HG03135 (cell line): ENCODE measurements at regions not wholly inside any gene's neighbourhood (a gene's known extent, or its start where the extent isn't known, plus 50 kb on each side); places are given as distances from the start of the nearest gene placed in this dataset.
"Not testable (repeated sequence)": the region's sequence is repeated elsewhere in the genome, so short reads cannot be mapped to it uniquely, and the experiment has no call there.

Source experiments
- ATAC-seq: cut with Tn5 transposase; IDR thresholded peaks from one replicate; pipeline ENCODE4 v1.9.1; 2021; ENCODE audit warnings: mild to moderate bottlenecking, moderate library complexity; ENCODE audit not compliant: unreplicated experiment

DNA sequence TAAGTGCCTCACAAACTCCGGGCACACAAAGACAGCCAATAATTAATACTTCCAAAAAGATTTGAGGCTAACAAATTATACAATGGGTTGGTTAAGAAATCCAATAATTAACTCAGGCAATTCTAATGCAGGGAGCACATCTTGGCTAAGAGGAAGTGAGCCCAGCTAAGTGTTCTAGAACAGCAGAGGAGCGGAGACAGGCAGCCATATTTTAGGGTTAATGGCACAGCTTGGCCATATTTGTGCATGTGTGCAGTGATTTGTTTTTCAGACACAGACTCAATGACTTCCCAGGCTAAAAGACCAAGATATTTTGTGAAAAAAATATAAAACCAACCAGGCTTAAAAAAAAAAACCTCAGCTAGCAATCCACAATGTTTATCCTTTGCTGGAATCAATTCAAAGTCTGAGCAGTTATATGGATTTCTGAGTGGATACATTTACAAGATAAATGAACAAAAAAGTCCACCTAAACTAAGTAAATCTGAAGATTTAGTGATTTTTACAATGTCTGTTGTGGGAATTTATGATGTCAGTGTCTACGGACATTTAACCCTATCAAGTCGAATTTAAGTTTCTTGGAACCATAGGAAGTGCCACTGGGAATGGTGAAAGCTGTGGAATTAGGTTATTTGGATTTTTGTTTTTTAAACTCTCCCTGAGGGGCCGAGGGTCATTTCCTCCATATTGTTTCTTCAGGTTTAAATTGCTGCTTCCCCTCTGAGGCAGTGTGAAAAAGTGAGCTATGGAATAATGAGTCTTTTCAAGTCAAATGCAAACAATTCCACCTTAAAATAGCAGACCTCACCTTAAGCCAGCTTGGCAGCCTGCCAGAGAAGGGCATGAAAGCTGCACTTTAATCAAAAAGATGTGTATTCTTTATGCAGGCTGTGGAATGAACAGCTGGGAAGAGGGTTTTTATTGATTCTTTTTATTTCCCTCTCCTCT, 413.7 kb upstream of the TBL1XR1 start:
- no peak for ATAC-seq

DNA sequence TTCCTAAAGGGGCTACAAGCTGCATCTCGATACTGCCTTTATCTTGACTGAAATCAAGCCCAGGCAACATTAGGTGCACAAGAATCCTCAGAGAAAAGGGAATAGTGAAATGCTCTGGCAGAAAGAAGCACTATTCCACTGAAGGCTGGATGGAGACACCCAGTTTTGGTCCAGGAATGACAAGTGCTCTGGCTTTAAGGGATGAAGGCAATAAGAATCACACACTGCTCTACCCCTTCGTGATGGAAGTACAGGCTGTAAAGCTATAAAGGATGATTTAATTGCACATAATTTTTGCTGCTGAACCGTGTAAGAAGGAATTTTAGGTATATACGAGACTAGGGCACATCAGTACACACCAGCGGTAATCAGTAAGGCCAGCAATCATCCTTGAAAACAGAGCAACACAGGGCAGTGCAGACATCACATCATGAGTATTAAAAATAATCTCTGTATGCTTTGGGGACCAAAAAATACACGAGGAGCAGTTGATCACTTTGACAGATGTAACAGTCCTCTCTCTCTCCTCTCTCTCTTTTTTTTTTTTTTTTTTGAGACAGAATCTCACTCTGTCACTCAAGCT, 414.6 kb upstream of the TBL1XR1 start:
- ATAC-seq: no peak

DNA sequence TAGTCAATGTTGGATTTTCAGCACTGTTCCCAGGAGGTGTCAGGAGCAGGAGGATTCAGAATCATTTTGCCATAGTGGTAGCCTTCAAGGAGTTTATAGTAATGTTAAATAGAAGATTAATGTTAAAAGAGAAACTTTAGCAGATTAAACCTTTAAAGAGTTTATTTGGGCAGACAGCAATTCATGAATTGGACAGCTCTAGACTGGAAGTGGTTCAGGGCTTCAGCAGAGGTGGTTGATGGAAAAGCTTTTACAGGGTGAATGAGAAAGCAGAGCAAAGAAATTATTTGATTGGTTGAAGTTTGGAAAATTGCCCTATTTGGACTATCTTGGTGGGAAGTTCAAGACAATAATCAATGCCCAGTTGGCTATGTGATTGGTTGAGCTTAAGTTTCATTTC, 416.6 kb upstream of the TBL1XR1 start:
- ATAC-seq: no peak

DNA sequence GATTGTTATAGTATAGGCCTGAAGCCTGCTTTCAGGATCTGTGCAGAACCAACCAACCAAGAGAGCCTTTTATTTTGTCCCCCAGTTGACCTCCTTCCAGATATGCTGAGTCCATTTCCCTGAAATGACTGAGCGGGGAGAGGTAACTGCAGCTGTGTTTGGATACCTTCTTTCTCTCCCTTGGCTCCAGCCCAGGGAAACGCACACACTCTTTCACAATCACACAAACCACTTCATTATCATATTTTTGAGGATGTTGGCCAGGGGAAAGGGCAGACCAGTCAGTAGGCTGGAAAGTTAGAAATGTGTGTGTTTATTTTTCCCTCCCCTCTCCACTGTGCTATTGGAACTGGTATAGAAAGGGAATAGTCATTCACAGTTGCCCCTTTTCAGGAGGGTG, 417.7 kb upstream of the TBL1XR1 start:
- no peak for ATAC-seq

DNA sequence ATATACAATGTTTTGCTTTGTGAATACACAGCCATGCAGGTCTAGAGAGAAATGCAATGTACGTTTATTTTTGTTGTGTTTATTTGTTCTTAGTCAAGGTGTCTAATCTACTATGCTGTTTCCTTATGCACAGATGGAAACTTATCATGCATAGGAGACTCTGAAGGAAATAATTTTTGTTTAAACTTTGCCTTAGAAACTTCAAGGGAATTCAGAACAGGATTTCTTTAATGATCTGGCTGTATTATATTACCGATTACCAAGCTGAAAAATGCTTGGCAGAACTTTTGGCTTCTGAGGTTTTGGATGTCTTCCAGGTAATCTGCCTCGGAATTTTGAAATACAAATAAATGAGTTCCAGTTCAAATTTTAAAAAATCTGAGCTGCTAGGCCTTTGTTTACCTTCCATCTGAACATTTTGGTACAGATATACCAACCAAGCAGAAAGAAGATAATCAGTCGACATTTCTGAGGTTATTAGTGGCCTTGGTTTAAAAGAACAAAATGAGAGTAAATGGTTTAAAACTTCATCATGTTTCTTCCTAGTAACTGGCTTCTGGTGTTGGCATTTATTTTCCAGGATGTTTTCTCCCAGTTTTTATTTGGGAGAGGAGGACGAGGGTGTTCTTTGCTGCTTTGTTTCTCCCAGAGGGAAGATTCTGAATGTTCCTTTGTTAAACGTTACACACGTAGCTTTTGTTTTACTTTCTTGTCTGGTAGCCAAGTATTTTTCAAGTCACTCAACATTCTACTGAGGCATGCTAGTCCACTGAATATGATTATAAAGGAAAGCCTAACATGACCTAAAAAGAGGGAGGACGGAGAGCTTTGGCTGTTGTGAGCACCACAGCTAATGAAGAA, 421.8 kb upstream of the TBL1XR1 start:
- no peak for ATAC-seq

DNA sequence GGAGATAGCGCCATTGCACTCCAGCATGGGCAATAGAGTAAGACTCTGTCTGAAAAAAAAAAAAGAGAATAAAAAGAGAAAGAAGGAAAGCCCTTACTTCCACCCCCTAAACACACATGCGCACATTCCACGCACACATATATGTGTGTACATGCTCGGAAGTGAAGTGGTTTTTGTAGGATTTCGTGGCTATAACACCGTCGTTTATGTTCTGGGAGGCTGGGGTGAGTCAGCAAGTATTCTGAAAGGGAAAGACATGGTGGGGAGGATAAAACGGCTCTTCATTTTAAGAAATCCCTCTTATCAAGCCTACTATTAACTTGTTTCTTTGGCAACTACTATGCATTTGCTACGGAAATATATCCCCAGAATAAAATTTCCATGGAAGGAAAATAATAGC, 422.8 kb upstream of the TBL1XR1 start:
- no peak for ATAC-seq

DNA sequence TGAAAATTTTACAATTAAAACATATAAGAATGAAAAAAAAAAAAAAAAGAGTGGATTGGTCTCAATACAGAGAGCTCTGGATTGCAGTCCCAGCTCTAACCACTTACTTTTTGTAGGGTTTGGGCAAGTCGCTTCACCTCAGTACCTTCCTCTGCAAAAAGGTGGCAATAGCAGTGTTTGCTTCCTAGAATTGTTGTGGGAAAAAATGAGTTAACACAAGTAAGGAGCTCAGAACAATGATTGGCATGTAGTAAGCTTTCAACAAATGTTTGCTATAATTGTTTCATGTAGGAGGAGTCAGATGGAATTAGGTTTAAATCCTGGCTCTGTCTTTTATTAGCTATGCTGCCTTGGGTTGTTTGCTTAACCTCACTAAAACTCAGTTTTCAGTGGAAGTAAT, 425.2 kb upstream of the TBL1XR1 start:
- no peak for ATAC-seq

DNA sequence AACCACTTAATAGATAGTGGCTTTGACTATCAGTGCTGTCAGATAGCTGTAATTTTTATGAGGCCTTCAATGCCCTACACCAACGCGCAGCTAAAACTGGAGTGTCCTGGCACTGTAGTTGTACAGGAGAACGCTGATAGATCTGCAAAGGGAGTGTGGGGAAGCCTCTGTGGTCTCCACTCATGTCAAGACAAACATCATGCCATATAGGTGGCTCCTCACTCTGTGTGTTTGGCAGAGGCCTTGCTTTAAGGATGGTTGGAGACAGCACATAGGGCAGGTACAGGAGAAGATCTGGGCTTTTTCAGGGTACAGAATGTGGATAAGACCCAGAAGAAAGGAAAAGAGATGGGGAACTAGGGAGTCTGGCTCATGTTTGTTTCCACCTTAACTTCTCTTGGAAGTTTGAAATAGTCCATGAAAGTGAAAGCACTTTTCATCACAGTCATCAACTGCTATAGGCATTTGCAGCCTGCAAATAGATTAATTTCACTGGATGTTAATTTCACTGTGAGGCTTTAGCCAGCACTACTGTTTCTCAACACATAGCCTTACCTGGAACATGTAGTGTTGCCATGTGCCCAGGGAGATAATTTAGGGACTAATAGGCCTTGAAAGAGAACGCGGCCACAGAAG, 425.8 kb upstream of the TBL1XR1 start:
- ATAC-seq: no peak

DNA sequence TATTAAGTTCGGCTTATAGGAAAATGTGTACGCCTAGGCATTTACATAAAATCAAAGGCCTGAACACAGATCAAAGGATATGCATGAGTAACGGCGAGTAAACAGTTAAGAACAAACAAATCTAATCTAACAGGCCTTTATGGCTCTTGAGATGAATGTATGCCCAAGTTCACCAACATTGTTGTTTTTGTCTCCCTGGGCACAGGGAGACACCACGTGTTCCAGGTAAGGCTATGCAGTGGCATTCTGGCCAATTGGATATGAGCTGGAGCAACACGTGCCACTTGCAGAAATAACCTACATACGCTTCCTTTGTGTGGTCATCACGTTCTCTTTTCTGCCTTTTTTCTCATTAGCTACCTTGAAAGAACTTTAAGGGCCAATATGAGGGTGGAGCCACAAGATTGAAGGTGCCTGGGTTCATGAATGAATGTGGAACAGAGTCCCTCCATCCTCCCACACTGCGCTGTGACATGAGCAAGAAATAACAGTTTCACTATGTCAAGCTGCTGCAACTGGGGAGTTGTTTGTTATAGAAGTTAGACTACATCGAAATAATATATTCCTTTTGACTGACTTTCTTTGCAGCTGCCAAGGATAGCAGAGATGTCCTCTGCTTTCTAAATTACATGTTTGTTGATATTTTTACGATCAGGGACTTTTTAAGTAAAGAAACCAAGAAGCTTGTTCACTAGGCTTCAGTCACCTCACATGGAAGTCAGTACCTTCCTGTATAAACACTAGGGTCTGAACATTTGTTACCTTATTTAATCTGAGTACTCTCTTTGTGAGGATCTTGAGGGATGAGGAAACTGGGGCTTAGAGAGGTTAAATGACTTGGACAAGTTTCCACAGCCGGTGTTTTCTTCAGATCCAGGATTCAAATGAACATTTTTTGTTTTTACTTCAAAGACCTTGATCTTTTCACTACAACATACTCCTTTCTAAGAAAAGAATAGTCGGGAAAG, 427.5 kb upstream of the TBL1XR1 start:
- ATAC-seq: no peak

DNA sequence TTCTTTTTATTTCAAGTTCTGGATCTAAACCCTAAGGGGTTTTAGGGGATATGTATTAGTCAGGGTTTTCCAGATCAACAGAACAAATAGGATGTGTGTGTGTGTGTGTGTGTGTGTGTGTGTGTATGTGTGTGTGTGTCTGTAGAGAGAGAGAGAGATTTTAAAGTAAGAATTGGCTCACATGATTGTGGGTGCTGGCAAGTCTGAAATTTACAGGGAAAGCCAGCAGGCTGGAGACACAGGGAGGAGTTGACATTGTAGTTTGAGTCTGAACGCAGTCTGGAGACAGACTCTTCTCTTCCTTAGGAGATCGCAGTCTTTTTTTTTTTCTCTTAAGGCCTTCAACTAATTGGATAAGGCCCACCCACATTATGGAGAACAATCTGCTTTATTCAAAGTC, 428.8 kb upstream of the TBL1XR1 start:
- no peak for ATAC-seq

DNA sequence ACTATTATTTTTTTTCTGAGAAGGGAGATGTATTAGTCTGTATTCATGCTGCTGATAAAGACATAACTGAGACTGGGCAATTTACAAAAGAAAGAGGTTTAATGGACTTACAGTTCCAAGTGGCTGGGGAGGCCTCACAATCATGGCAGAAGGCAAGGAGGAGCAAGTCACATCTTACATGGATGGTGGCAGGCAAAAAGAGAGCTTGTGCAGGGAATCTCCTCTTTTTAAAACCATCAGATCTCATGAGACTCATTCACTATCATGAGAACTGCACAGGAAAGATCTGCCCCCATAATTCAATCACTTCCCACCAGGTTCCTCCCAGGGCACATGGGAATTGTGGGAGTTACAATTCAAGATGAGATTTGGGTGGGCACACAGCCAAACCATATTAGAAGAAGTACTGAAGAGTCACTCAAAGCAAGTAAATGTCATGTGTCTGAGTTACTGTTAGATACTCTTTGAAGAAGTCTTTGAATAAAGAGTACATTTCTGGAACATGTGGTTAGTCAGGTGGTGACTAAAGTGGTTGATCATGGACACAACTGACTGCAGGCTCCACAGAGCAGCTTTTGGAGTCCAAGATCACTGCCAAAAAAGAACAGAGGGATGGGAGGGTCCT, 430.9 kb upstream of the TBL1XR1 start:
- not testable (repeated sequence) for ATAC-seq

DNA sequence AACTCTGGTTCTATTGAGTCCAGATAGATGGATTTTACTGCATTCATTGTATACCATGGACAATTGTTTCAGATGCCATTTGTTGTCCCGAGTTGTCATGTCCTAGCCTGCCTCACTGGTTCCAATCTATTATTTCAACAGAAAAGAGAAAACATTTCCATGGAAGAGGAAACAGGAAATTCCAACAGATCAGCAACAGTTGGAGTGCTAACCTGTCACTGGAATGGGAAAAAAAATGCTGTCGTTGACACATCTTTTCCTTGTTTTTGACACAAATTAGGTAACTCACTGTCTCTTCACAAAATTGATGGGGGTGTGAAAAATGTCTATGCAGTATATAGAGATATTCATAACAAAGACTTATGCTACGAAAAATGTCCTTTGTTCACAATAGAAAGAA, 432.0 kb upstream of the TBL1XR1 start:
- no peak for ATAC-seq

DNA sequence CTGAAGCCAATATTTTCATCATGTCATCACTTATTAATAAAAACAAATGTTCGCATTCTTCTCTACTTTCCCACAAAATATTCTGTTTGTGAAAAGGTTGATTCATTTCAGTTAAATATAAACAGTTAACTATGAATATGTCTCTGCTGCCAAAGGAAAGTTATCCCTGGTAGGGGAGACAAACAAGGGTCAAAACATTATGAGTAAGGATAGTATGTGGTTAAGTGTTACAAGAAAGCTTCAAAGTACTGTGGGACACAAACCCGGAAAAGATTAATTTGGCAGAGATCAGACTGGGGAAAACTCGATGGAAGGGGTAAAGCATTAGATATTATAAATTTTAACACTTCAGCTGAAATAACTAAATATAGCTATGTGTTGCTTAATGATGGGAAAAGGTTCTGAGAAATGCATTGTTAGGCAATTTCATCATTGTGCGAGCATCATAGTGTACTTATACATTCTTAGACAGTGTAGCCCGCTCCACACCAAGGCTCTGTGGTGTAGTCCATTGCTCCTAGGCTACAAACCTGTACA, 436.5 kb upstream of the TBL1XR1 start:
- no peak for ATAC-seq

DNA sequence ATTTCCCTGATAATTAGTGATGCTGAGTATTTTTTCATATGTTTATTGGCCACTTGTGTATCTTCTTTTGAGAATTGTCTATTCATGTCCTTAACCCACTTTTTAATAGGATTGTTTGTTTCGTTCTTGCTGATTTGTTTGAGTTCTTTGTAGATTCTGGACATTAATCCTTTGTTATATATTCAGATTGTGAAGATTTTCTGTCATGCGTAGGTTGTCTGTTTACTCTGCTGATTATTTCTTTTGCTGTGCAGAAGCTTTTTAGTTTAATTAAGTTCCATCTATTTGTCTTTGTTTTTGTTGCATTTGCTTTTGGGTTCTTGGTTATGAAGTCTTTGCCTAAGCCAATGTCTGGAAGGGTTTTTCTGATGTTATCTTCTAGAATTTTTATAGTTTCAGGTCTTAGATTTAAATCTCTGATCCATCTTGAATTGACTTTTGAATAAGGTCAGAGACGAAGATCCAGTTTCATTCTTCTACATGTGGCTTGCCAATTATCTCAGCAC, 438.4 kb upstream of the TBL1XR1 start:
- not testable (repeated sequence) for ATAC-seq

DNA sequence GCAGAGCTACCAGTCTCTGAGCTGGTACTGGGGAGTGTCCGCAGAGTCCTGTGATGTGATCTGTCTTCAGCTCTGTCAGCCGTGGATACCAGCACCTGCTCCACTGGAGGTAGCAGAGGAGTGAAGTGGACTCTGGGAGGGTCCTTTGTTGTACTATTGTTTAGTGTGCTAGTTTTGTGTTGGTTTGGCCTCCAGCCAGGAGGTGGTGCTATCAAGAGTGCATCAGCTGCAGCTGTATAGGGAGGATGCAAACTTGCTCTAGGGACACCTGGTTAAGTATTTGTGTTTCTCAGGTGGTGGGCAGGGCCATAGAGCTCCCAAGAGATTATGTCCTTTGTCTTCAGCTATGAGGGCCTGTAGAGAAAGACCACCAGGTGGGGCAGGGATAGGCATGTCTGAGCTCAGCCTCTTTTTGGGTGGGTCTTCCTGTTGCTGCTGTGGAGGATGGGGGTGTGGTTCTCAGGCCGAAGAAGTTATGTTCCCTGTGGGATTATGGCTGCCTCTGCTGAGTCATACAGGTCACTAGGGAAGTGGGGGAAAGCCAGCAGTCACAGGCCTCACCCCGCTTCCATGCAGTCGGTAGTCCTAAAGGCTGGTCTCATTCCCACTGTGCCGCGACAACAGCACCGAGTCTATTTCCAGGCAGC, 443.2 kb upstream of the TBL1XR1 start:
- ATAC-seq: no peak

DNA sequence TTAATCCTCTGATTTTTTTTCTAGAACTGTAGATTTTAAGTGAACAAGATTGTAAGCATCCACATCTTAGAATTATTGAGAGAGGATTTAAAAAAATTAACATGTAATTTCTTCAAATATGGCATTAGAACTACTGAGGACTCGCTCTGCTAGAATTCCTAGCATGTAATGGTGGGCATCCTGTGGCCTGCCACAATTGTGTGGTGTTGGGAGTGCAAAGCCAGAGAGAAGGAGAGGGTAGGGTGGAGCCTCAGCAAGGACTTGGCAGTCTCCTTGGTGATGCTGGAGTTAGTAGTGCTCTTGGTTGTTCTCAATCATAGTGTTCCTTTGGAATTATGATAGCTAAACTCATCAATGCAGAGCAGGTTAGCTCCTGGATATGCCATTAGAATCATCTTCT, 443.9 kb upstream of the TBL1XR1 start:
- ATAC-seq: no peak

DNA sequence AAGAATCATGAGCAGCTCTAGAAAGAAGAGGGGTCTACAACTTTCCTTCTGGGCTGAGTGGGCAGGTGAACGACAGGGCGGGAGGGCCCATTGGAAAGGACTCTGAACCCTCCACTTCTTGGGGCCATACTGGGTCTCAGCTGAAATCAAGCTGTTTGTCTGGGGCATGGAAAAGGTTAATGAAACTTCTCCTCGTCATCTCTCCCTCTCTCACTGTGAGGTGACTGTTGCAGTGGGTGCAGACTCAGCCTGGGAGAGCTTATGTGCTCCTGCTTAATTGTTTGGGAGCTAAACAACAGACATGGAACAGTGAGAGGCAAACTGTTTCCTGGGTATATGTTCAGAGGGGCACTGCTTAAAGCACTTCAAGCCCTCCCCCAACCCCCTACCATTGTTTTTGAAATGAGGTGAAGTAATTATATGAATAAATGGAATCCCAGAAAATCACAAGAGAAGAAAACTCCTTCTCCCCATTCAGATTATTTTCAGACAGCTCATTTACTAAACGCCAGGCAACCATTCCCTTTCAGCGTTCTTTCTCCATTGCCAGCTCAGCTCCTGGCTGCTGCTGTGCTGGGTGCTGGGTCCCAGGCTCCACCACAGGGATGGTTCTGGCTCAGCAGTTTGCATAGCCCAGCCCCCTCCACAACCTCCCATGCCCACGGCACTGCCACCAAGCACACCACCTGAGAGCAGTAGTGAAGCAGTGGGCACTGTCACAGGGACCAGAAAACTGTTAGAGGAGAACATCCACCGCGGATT, 444.9 kb upstream of the TBL1XR1 start:
- no peak for ATAC-seq

DNA sequence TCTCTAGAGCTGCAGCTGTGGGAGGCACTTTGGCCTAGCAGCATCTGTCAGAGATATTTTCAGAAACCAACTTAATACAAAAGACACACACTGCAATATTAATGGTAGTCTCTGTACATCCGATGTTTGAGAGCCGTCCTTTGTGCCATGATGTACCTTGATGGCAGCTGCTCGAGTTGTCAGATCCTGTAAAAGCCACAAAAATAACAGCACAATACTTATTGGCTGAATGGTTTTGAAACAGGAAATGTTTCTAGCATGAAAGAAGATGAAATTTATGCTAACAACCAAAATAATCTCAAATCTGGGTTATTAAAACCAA, 445.5 kb upstream of the TBL1XR1 start:
- ATAC-seq: no peak
